GM23338 (cell line): ENCODE measurements at regions not wholly inside any gene's neighbourhood (a gene's known extent, or its start where the extent isn't known, plus 50 kb on each side); places are given as distances from the start of the nearest gene placed in this dataset.
"Not testable (repeated sequence)": the region's sequence is repeated elsewhere in the genome, so short reads cannot be mapped to it uniquely, and the experiment has no call there.

Experiments used
- CREB1 ChIP-seq: fragments of 250-450 bp; sonication (Bioruptor Pico); IDR thresholded peaks from 2 replicates; pipeline ENCODE4 v1.5.0; 2020; ENCODE audit warnings: low read depth, mild to moderate bottlenecking, moderate library complexity
- ETS1 ChIP-seq: IDR thresholded peaks from 2 replicates; pipeline ENCODE4 v1.6.1; 2016; ENCODE audit warnings: antibody characterized with exemption
- EZH2 ChIP-seq: fragments of 200-600 bp; sonication (generic); IDR thresholded peaks from one replicate; pipeline ENCODE4 v1.8.0; 2017; ENCODE audit warnings: antibody characterized with exemption, mild to moderate bottlenecking, low read depth; ENCODE audit not compliant: unreplicated experiment
- EZH2phosphoT487 ChIP-seq: fragments of 200-600 bp; sonication (generic); IDR thresholded peaks from one replicate; pipeline ENCODE4 v1.8.1; 2018; ENCODE audit warnings: antibody characterized with exemption; ENCODE audit not compliant: unreplicated experiment
- JUNB ChIP-seq: IDR thresholded peaks from one replicate; pipeline ENCODE4 v1.6.1; 2016; ENCODE audit warnings: antibody characterized with exemption; ENCODE audit not compliant: unreplicated experiment
- NANOG ChIP-seq: IDR thresholded peaks from 2 replicates; pipeline ENCODE4 v1.6.1; 2016; ENCODE audit warnings: antibody characterized with exemption, borderline replicate concordance
- POLR2AphosphoS5 ChIP-seq: IDR thresholded peaks from 2 replicates; pipeline ENCODE4 v1.6.1; 2016; ENCODE audit warnings: antibody characterized with exemption, low read depth
- REST ChIP-seq: IDR thresholded peaks from one replicate; pipeline ENCODE4 v1.6.1; 2018; ENCODE audit warnings: antibody characterized with exemption; ENCODE audit not compliant: unreplicated experiment
- ZNF331 ChIP-seq: fragments of 250-450 bp; sonication (Bioruptor Pico); IDR thresholded peaks from 2 replicates; pipeline ENCODE4 v1.5.0; 2020; ENCODE audit warnings: low read depth, mild to moderate bottlenecking, moderate library complexity
- TF ChIP-seq, protein P1 (sequence below), 2 experiments: fragments of 200-600 bp in 1 of 2; sonication (generic) in 1 of 2; conservative IDR thresholded peaks; 2 replicates each; pipeline versions ENCODE4 v1.5.1 to v1.6.1; 2016 to 2017; ENCODE audit warnings: antibody characterized with exemption in 2 of 2, low read depth in 2 of 2, mild to moderate bottlenecking in 2 of 2, moderate library complexity in 1 of 2

DNA sequence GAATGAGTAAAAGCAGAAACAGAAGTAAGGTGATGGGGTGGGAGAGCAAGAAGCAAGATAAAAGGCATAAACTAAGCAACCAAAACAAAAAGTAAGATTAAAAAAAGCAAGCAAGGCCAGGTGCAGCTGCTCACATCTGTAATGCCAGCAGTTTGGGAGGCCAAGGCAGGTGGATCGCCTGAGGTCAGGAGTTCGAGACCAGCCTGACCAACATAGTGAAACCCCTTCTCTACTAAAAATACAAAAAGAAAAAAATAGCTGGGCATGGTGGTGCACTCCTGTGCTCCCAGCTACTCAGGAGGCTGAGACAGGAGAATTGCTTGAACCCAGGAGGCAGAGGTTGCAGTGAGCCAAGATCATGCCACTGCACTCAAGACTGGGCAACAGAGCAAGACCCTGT lies 90.6 kb downstream of the PPIAL4G start:
- TF ChIP-seq, protein P1, sequence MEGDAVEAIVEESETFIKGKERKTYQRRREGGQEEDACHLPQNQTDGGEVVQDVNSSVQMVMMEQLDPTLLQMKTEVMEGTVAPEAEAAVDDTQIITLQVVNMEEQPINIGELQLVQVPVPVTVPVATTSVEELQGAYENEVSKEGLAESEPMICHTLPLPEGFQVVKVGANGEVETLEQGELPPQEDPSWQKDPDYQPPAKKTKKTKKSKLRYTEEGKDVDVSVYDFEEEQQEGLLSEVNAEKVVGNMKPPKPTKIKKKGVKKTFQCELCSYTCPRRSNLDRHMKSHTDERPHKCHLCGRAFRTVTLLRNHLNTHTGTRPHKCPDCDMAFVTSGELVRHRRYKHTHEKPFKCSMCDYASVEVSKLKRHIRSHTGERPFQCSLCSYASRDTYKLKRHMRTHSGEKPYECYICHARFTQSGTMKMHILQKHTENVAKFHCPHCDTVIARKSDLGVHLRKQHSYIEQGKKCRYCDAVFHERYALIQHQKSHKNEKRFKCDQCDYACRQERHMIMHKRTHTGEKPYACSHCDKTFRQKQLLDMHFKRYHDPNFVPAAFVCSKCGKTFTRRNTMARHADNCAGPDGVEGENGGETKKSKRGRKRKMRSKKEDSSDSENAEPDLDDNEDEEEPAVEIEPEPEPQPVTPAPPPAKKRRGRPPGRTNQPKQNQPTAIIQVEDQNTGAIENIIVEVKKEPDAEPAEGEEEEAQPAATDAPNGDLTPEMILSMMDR (conservative IDR thresholded peaks at IDR 0.05; ENCODE audit: low read depth in 2 of 2) = not testable (repeated sequence)
- TF ChIP-seq REST; POLR2AphosphoS5; EZH2; EZH2phosphoT487; JUNB; ZNF331 (CRISPR knock-in tag); NANOG; ETS1; CREB1 (CRISPR knock-in tag): not testable (repeated sequence)
